Myocyte (in vitro differentiated cells): ENCODE measurements at regions not wholly inside any gene's neighbourhood (a gene's known extent, or its start where the extent isn't known, plus 50 kb on each side); places are given as distances from the start of the nearest gene placed in this dataset.
A peak's percentile ranks its signal among the peaks of the same experiment; 100 is the strongest.

ENCODE experiments used
- DNase-seq: peaks from one replicate; pipeline ENCODE4 v3.0.0-alpha.2; 2012; ENCODE audit warnings: low read depth

DNA sequence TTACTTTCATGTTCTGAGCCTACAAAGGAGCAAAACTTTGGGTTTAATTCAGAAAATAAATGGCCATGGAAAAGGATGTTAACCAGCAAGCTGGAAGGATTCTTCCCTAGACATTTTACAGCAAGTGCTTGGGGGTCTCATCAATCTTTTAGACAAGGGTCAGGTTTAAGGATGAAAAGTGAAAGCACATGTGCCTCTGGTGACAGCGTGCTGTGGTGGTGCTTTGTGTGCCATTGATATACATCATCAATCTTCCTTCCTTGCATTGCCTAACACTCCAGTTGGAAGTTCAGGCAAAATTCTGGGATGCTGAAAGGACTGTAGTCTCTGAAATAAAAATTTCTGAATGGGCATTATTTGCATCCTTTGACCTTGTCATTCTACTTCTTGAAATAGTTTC lies 171.2 kb downstream of the KCNE4 start:
- DNase-seq: no peak

DNA sequence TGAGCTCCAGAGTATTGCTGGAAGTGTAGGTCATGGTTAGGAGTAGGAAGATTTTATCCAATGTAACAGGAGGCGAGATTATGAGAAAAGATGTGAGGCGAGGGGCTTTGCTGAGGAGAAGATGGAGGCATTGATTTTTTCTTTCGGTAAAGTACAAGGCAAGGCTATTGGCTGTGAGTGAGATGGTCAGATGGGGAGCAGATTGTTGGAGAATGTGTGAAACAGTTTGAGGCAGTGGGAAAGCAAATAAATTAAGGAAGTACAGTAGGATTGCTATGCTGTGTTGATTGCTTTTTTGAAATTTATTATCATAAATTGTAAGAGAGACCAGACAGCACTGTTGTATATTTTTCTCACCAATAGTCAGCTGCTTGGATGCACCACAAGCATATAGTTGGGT lies 173.3 kb downstream of the KCNE4 start:
- DNase-seq: no peak

DNA sequence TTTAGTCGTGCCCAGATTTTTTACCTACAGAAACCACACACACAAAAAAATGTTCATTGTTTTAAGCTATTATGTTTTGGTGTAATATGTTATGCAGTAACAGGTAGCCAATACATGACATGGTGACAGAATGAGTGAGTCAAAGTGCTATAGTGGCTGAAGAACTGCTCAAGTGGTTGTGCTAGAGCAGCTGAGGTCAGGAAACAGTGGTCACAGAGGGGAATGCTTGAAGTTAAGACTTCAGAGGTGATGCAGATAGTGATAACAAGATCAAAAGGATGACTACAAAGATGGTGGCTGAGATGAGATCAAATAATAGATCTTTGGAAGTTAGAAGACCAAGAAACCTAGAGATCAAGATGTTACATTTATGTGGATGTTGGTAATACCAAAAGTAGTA lies 174.3 kb downstream of the KCNE4 start:
- no peak for DNase-seq

DNA sequence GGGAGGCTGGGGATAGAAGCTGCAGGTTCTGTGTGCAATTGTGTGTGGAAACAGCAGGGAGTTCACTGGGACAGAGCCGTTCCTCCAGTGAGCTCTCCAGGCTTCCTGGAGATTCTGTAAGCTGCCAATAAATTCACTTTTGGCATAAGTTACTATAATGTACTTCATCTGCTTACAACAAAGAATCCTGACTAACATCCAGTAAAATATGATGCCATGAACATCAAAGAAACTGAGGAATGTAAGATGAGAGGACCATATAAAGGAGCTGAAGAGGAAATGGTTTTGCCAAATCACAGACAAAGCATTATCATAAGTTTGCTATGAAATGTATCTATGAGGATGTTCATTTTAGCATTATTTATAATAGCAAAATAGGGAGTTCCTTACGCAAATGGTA lies 175.3 kb downstream of the KCNE4 start:
- DNase-seq: no peak

DNA sequence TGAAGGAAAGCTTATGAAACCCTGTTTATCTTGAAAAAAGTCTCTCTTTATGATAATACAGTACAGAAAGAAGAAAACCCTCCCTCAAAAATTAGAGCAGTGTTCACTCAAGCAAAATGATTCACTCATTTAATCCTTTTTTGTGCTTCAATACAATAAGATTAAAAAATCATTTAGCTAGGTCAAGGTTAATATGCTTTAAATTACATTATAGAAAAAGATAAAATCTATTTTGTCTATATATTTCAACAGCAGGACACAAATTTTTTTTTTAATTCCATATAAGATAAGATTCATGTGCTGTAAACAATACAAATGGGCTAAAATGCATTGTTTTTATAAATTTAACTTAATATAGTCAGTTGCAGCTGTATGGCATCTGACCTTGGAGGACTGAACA lies 176.9 kb downstream of the KCNE4 start:
- DNase-seq: no peak

DNA sequence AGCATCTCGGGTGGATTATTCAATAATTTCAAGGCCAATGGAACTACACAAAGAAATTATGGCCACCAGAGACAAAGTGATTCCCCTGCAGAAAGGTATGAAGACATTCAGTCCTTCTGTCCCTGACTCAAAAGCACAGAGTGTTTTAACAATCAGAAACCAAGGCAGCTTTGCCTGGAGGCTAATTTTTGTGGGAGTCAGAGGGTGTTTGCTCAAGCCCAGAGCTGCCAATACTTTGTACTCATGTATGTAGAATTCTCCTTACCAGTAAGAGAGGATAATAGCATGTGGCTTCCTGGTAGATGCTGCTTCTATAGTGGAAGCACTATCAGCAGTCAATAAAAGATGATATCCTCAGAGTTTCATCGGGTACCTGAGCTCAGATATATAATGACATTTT lies 178.4 kb downstream of the KCNE4 start:
- DNase-seq: no peak

DNA sequence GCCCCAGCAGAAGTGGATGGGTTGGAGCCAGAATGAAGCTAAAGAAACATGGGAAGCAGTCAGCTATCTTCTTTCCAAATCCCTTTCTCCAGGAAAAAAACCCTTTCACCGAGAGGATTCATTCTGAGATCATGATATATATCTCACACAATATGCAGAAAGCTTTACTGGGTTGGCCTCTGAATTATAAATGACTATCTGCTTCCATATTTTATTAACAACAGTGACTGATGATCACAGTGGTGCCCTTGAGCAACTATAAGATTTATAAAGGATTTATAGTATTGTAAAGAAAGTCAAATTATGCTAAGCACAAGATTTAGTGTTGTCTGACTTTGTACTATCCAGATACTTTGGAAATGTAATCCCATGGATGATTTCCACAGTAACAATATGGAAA lies 180.3 kb downstream of the KCNE4 start:
- DNase-seq: no peak

DNA sequence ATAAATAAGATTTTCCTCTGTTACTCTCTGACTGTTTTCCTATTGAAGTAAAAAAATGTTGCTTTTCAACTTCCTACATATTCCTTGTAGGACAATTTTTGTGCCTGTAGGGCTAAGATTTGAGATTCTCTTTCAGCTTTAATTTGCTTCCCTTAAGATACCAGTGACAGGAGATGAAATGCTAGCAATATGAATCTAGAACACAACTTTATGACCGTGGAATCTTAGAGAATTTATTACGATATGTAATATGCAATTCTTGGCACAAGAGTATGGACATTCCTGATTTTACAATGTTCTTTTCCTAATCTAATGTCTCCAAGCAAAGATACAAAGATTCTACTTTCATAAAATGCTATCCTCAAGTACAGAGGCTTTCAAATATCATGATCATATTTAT lies 180.9 kb downstream of the KCNE4 start:
- DNase-seq: no peak

DNA sequence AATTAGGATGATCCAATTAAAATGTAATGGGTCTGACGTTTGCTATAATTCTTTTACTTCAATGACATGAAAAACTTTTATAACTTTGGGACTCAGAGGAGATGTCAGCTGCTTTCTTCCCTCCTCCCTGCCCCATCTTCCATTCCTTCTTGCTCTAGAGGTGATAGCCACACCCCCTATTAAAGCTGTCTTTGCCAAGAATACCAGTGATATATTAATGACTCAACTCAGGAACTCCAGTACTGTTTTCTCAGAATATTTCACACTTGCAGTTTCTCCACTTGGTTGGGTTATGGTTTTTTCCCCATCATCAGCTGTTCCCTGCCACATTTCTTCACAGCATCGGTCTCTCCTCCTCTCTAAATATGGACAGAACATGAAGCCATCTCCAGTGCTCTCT lies 184.0 kb downstream of the KCNE4 start:
- DNase-seq: peak; percentile 52

DNA sequence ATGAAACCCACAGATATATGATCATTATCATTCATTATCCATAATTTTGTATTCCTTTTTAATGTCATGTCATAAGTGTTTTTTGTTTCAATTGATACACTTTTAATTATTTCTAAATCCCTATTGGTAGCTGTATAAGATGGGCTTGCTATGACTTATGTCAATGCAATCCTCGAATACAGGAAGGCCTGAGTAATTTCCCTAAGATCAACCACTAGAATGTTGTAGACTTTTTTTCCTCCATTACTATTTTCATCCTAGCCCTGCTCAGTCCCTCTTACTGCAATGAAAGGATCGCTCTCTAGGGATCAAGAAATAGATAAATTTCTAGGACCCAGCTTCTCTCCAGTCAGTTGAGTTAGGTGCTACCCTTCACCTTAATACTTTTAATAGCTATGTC lies 186.3 kb downstream of the KCNE4 start:
- peak; percentile 23 for DNase-seq

DNA sequence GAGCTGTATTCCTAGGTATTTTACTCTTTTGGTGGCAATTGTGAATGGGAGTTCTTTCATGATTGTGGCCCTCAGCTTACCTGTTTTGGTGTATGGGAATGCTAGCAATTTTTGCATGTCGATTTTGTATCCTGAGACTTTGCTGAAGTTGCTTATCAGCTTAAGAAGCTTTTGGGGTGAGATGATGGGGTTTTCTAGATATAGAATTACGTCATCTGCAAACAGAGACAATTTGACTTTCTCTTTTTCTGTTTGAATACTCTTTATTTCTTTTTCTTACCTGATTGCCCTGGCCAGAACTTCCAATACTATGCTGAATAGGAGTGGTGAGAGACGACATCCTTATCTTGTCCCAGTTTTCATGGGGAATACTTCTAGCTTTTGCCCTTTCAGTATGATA lies 191.2 kb downstream of the KCNE4 start:
- no peak for DNase-seq

DNA sequence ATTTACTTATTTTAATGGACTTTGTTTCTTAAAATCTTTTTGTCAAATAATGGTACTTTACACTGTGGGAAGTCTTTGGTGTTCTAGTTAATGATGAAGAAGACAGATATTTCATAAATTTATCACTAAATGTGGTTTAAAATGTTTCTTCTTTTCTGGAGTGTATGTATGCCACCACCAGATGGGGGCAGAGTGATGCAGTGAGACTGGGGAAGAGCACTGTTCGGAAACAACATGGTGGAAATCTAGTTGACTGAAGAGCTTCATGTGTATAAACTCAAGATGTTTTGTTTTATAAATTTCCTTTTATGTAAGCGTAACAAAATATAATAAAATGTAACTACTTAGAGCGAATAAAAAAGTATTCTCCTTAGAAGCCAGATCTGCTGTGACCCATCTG lies 195.1 kb downstream of the KCNE4 start:
- peak; percentile 58 for DNase-seq

DNA sequence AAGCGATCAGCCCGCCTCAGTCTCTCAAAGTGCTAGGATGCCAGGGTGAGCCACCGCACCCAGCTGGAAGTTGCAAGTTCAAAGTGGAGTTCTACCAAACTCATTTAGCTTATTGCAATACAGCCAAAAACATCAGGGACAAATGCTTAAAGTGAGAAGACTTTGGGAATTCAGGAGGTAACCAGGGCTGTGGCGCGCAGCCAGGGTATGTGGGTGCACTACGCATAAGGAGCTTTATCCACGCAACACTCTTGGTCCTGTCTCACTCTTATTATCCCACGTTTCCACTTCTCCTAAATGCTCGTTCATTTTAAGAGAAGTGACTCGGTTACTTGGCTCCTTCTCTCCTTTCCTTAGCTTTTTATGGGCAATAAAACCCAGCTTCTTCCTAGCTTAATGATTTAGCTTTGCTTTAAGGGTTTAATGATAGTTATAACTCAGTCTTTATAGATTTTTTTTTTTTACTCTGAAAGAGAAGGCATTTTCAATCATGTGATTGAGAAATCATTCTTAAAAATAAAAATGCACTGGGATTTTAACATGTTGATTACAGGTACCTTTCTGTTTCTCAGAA lies 199.8 kb downstream of the KCNE4 start:
- no peak for DNase-seq

DNA sequence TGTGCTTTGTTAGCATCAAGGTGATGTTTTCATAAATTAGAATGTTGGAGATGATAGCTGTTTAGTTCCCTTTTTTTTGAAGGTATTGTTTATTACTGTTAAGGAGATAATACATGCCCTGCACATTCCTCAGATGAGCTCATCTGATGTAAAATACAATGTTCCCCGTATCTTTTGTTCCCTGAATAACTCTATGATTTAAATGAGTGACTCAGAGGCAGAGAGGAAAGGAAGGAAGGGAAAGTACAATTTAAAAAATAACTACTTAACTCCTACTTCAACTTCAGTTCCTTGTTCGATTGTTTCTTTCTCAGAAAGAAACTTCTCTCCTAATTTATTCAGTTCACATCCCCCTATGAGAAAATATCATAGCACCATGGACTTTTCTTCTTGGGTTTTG lies 208.7 kb downstream of the KCNE4 start:
- peak; percentile 18 for DNase-seq

DNA sequence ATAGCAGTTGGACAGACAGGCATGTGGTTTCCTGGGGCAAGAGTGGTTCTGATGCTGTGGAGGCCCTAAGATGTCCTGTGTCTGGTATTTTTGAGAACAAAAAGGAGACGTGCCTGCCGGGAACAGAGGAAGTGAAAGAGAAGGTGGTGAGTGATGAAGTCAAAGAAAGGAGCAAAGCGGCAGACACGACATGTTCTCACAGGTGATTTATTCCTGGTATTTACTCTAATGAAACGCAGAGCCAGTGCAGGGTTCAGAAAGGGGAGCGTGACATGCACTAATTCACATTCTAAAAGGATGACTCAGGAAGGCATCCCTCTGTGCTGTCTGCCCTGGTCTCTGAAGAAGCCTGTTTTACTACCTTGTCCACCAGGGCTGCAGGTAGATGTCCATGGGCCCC lies 211.0 kb downstream of the KCNE4 start:
- no peak for DNase-seq

DNA sequence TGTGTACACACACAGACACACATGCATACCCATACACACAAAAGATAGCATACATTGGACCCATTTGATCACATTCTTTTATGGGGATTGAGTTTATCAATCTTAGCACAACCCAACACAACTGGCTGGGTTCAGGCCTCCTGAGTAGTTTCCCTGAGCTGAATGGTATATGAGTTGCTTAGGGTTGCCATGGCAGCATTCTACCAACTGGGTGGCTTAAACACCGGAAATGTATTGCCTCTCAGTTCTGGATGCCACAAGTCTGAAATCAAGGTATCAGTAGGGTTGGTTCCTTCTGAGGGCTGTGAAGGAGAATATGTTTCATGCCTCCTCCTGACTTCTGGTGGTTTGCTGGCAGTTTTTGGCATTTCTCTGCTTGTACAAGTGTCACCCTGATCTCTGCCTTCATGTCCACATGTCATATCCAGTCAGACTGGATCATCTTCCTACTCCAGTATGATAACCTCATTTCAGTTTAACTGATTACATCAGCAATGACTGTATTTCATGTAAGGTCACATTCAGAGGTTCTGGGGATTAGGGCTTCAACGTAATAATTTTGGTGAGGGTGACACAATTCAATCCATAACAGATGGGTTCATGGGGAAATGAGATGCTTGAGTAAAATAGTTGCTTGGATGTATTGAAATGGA lies 212.7 kb downstream of the KCNE4 start:
- DNase-seq: no peak

DNA sequence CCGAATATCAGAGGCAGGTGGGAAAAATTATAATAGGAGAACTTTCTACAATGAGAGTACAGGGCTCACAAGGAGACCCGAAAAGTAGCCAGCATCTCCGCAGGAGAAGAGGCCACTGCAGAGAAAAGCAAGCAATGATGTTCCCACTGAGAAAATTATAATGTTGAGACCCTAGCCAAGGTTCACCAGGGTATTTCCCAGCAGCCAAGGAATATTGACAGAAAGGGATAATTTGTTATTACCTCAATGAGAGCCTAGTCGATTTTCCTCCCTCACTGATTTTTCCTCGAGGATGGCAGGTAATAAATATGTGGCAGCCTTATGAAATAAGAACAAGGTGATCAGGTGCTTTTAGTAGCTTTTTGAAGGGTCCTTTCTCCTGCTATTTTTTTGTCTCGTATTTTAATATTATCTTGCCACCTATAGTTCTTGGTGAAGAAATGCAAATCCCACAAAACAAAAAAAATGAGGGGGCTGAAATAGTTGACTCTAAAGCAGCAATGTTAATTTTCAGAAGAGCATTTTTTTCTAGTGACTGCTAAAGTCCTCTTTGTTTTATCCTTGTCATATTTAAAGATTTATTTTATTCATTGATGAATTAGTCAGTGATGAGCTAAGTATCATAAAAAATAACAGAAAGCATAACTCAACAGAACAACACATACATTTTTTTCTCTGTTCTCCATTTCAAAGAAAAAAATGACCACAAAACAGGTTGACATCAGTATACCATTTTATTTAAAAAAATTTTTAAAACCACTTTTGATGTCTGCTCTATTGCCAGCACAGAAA lies 215.4 kb downstream of the KCNE4 start:
- no peak for DNase-seq

DNA sequence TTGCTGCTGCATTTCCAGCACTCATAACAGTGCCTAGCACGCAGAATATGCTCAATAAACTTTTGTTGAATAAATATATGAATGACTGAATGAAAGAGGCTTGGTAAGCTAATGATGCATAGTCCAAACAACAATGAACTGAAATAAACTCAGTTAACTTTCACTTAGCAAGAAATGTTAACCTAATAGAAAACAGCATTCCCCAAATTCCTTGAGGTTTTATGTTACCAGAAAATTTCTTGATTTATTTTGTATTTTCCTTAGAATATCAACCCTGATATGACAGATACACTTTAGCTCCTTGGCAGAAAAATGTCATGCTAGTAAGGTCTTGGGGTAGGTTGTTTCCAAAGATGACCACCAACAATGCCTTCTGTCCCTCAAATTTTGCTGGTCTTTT lies 217.4 kb downstream of the KCNE4 start:
- DNase-seq: no peak

DNA sequence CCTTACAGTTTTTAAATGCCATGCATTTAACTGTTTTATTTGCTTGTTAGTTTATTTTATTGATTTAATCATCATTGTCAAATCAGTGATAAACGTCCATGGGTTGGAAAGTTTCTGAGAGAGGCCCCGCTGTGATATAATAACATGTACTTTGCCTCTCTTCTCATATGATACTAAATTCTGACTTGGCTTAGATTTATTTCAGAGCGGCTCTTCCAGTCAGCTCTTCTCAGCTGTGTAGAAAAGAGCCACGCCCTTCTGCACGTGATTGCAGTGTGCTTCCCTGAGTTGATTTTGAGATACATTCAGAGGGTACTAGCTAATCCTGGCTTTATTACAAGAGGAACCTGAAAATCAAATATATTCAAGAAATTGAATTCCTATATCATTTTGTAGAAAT lies 218.6 kb downstream of the KCNE4 start:
- no peak for DNase-seq

DNA sequence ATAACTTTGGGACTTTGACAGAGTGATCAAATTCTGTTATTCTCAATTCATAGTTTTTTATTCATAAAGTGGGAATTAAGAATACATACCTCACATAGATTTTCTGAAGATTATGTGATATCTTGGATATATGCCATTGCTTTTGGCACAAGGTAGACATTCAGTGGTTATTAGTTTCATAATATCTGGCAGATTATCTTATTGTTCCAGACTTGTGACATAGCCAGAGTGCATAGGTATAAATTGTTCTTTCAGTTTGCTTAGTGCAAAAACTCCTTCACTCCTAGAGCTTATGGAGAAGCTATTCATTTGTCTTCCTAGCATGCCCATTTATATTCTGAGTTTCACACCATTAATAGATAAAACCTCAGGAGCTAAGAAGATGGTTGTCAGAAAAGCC lies 222.0 kb downstream of the KCNE4 start:
- no peak for DNase-seq

DNA sequence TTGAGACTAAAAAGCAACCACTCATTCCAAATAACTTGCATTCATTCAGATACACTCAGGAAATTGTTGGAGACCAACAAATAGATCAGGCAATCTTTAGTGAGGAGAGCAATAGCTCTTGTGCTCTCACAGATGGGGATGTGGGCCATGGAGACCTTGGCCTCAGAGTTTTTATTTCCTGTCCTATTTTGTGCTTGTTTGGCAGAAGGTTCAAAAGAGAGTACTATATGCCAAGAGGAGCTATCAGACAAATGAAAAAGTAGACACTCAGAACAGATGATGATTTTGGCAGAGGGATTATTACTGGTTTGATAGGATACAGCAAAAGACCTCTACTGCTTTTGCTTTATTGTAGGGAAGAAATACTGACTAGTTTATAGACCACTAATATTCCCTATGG lies 230.2 kb downstream of the KCNE4 start:
- DNase-seq: no peak

DNA sequence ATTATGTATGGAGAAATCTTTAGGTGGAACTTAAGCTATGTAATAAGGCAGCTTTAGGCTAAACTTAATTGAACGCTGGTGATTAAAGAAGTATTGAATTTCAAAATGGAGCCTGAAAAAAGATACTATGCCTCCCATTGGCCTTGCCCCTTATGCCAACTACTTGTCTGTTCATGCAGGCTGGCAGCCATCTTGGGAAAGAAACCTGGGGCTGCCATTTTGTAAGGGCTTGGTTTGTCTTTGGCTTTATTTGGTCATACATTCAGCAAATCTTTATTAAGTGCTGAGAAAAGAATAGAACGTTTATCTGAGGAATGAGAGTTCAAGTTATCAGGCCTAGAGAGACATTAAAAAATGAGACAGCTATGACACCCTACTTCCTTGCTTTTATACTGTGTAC lies 231.3 kb downstream of the KCNE4 start:
- DNase-seq: no peak

DNA sequence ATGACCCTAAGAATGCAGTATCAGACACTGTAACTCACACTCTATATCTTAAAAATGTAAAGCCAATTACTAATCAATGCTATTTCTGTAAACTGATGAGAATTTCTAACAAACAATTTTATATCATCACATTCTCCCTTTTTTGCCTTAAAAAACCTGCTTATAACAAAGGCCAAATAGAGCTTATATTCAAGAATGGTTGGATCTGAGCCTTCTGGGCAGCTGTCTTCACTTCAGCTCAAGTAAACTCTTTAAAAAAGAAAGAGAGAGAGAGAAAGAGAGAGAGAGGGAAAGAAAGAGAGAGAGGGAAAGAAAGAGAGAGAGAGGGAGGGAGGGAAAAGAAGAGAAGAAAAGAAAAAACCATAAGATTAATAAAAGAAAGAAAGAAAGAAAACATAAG lies 231.8 kb downstream of the KCNE4 start:
- DNase-seq: no peak
